Kidney (tissue), 13 donors: ENCODE measurements at regions not wholly inside any gene's neighbourhood (a gene's known extent, or its start where the extent isn't known, plus 50 kb on each side); places are given as distances from the start of the nearest gene placed in this dataset.

Source experiments
- DNase-seq, 5 donors: peaks; one replicate each; pipeline ENCODE4 v3.0.0-alpha.2; 2013 to 2020
- FAIRE-seq: peaks from 2 replicates; lab custom pipeline; 2012; peaks lifted over from hg19 to GRCh38; lab: Jason Lieb, UNC
- H3K27ac ChIP-seq, 2 donors: one replicate each; pipeline ENCODE4 v1.7.0; 2013; ENCODE audit warnings: low read depth in 2 of 2, low read length in 2 of 2, inconsistent platforms in 1 of 2
- H3K27me3 ChIP-seq: one replicate; pipeline ENCODE4 v1.7.1; 2013; ENCODE audit warnings: low read length, inconsistent platforms; ENCODE audit not compliant: control insufficient read depth, insufficient read depth
- H3K36me3 ChIP-seq, 3 donors: one replicate each; pipeline versions ENCODE4 v1.7.0 to v1.7.1; 2013; ENCODE audit warnings: low read length in 3 of 3, control low read depth in 1 of 3, inconsistent platforms in 1 of 3; ENCODE audit not compliant: insufficient read depth in 3 of 3, control insufficient read depth in 2 of 3
- H3K4me1 ChIP-seq, 3 donors: one replicate each; pipeline versions ENCODE4 v1.7.0 to v1.7.1; 2013; ENCODE audit warnings: low read length in 3 of 3, inconsistent platforms in 1 of 3, low read depth in 1 of 3; ENCODE audit not compliant: control insufficient read depth in 2 of 3, insufficient read depth in 2 of 3
- H3K4me3 ChIP-seq, 3 donors: one replicate each; pipeline versions ENCODE4 v1.7.0 to v1.8.1; 2013; ENCODE audit warnings: low read length in 3 of 3, control low read depth in 1 of 3, inconsistent platforms in 1 of 3
- H3K9ac ChIP-seq, 3 donors: one replicate each; pipeline versions ENCODE4 v1.7.0 to v1.7.1; 2013; ENCODE audit warnings: low read length in 3 of 3, control low read depth in 1 of 3, inconsistent platforms in 1 of 3
- H3K9me3 ChIP-seq, 3 donors: one replicate each; pipeline versions ENCODE4 v1.7.0 to v1.7.1; 2013; ENCODE audit warnings: low read length in 3 of 3, control low read depth in 1 of 3, inconsistent platforms in 1 of 3; ENCODE audit not compliant: control insufficient read depth in 2 of 3, insufficient read depth in 1 of 3
- CTCF ChIP-seq: IDR thresholded peaks from 3 replicates; pipeline ENCODE4 v1.5.1; 2012; ENCODE audit warnings: mild to moderate bottlenecking, moderate library complexity, borderline replicate concordance; ENCODE audit not compliant: insufficient read depth; ENCODE audit errors: extremely low read depth
- intact Hi-C: fragments of 100-400 bp; cut with DNase I; formaldehyde crosslinking; loops from one replicate; pipeline ENCODE4 v1.11.1; 2022
- donor health status: control.
- donor health status: control.
- donor health status: control.
- donor health status: control.
- donor health status: control.
- donor health status: DM: yes; HTN: yes; CAD: no.
- donor health status: Normal renal cell carcinoma (clear cell type).

DNA sequence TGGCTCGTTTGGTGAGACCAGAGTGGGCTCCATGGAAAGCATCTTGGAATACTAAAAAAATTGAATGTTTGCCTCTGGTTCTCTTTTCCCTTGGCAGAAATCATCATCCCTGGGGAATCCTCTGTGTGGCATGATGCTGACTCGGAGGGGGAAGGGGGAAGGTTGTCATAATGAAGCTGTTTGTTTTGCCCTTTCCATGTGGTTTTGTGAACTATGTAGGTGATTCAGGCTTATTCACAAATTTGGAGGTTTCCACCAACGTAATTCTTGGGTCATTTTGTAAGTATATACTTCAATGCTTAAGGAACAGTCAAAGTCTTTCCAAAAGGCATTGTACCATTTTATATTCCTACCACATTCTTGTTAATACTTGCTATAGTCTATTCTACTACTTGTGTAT is 754.0 kb upstream of the FAT3 start:
- DNase-seq (no peak), FAIRE-seq (no peak)
- Histone ChIP-seq H3K4me1 (no peaks in the 10 kb centered on the region), H3K27ac (no peak overlapping the region), H3K9ac (no peak overlapping the region), H3K27me3 (no peaks in the 10 kb centered on the region), H3K9me3 (no peaks in the 10 kb centered on the region), H3K36me3 (no peaks in the 10 kb centered on the region), H3K4me3 (no peak overlapping the region)
- no peak for TF ChIP-seq CTCF
- intact Hi-C loops = no loop called here

- Histone ChIP-seq H3K36me3 (no peaks in the 10 kb centered on the region), H3K9me3 (no peaks in the 10 kb centered on the region), H3K4me1 (no peaks in the 10 kb centered on the region), H3K4me3 (no peak overlapping the region), H3K27ac (no peak overlapping the region), H3K9ac (no peak overlapping the region), H3K27me3 (no peaks in the 10 kb centered on the region)
- no peak for DNase-seq
- TF ChIP-seq CTCF = no peak
- FAIRE-seq = no peak
- intact Hi-C loops = no loop called here
Measured at GRCh38 chr11:91459840-91460239, 764.8 kb upstream of the FAT3 start.

DNA sequence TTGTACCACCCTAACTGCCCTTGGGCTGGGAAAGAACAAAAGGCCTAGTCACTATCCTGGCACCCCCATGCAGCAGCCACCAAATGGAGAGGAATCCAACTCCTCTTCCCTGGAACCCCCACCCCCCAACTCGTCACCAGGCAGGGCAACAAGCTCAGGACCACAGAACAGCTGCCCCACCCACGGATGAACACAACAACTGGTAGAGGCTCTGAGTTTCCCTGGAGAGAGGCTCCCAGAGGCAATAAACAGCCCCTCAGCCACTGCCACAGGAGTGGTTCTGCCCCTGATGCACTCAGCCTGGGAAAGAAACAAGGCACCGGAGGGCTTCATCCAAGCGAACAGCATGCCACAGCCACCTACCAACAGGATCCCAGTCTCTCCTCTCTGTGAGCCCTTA is 778.4 kb upstream of the FAT3 start:
- no peak for TF ChIP-seq CTCF
- no peak for DNase-seq
- no peak for FAIRE-seq
- H3K4me1 ChIP-seq = no peaks in the 10 kb centered on the region
- H3K27ac ChIP-seq = no peak overlapping the region
- no peaks in the 10 kb centered on the region for H3K27me3 ChIP-seq
- intact Hi-C loops = no loop called here
- H3K36me3 ChIP-seq = no peaks in the 10 kb centered on the region
- H3K9me3 ChIP-seq = no peaks in the 10 kb centered on the region
- H3K4me3 ChIP-seq = no peak overlapping the region
- H3K9ac ChIP-seq = no peak overlapping the region

GRCh38 chr11:91435694-91436395 is 788.8 kb upstream of the FAT3 start:
- Histone ChIP-seq H3K4me1 (no peaks in the 10 kb centered on the region), H3K27ac (no peak overlapping the region), H3K27me3 (no peaks in the 10 kb centered on the region), H3K9ac (no peak overlapping the region), H3K9me3 (no peaks in the 10 kb centered on the region), H3K36me3 (no peaks in the 10 kb centered on the region), H3K4me3 (no peak overlapping the region)
- no peak for FAIRE-seq
- intact Hi-C loops = no loop called here
- TF ChIP-seq CTCF = no peak
- DNase-seq = peak in 1 of 5 donors; percentile 9
